Endothelial cell (in vitro differentiated cells): ENCODE measurements at regions not wholly inside any gene's neighbourhood (a gene's known extent, or its start where the extent isn't known, plus 50 kb on each side); places are given as distances from the start of the nearest gene placed in this dataset.

Source experiments
- DNase-seq: peaks from one replicate; pipeline ENCODE4 v3.0.0; 2021; ENCODE audit warnings: low spot score
- H3K27ac Mint-ChIP-seq: one replicate; pipeline ENCODE4 v1.8.0; 2021; ENCODE audit warnings: mixed read lengths, inconsistent platforms; ENCODE audit not compliant: unreplicated experiment
- H3K27me3 Mint-ChIP-seq: one replicate; pipeline ENCODE4 v1.8.0; 2021; ENCODE audit warnings: mild to moderate bottlenecking, moderate library complexity, mixed read lengths, inconsistent platforms; ENCODE audit not compliant: unreplicated experiment
- H3K36me3 Mint-ChIP-seq: one replicate; pipeline ENCODE4 v1.8.0; 2021; ENCODE audit warnings: mild to moderate bottlenecking, low read depth, mixed read lengths, inconsistent platforms; ENCODE audit not compliant: unreplicated experiment
- H3K4me1 Mint-ChIP-seq: one replicate; pipeline ENCODE4 v1.8.0; 2021; ENCODE audit warnings: mild to moderate bottlenecking, mixed read lengths, inconsistent platforms; ENCODE audit not compliant: unreplicated experiment
- H3K4me3 Mint-ChIP-seq: one replicate; pipeline ENCODE4 v1.8.0; 2021; ENCODE audit warnings: mild to moderate bottlenecking, mixed read lengths, inconsistent platforms; ENCODE audit not compliant: unreplicated experiment
- H3K9me3 Mint-ChIP-seq: one replicate; pipeline ENCODE4 v1.8.0; 2021; ENCODE audit warnings: mixed read lengths, inconsistent platforms; ENCODE audit not compliant: unreplicated experiment
- TF ChIP-seq, protein P1 (sequence below): fragments of 200-600 bp; sonication (generic); IDR thresholded peaks from one replicate; pipeline ENCODE4 v1.5.0; 2021; ENCODE audit warnings: antibody characterized with exemption; ENCODE audit not compliant: unreplicated experiment

DNA sequence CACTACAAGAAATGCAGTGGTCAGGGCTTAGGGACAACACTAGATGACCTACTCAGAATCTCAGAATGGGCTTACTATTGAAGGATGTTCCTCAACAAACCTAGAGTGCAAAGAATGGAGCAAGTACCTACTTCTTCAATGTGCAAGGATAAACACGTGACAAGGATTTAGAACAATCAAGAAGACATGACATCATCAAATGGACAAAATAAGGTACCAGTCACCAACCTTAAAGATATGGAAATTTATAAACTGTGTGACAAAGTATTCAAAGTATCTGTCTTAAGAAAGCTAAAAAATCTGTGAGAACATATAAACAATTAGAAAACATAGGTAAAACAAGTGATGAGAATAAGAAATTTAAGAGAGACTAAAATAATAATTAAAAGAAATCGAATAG lies 656.1 kb downstream of the ZWINT start:
- DNase-seq: no peak
- H3K27ac Mint-ChIP-seq: no peak overlapping the region
- no peaks in the 10 kb centered on the region for H3K27me3 Mint-ChIP-seq
- H3K4me3 Mint-ChIP-seq: no peak overlapping the region
- no peaks in the 10 kb centered on the region for H3K9me3 Mint-ChIP-seq
- no peaks in the 10 kb centered on the region for H3K36me3 Mint-ChIP-seq
- TF ChIP-seq, protein P1, sequence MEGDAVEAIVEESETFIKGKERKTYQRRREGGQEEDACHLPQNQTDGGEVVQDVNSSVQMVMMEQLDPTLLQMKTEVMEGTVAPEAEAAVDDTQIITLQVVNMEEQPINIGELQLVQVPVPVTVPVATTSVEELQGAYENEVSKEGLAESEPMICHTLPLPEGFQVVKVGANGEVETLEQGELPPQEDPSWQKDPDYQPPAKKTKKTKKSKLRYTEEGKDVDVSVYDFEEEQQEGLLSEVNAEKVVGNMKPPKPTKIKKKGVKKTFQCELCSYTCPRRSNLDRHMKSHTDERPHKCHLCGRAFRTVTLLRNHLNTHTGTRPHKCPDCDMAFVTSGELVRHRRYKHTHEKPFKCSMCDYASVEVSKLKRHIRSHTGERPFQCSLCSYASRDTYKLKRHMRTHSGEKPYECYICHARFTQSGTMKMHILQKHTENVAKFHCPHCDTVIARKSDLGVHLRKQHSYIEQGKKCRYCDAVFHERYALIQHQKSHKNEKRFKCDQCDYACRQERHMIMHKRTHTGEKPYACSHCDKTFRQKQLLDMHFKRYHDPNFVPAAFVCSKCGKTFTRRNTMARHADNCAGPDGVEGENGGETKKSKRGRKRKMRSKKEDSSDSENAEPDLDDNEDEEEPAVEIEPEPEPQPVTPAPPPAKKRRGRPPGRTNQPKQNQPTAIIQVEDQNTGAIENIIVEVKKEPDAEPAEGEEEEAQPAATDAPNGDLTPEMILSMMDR: no peak
- no peaks in the 10 kb centered on the region for H3K4me1 Mint-ChIP-seq

DNA sequence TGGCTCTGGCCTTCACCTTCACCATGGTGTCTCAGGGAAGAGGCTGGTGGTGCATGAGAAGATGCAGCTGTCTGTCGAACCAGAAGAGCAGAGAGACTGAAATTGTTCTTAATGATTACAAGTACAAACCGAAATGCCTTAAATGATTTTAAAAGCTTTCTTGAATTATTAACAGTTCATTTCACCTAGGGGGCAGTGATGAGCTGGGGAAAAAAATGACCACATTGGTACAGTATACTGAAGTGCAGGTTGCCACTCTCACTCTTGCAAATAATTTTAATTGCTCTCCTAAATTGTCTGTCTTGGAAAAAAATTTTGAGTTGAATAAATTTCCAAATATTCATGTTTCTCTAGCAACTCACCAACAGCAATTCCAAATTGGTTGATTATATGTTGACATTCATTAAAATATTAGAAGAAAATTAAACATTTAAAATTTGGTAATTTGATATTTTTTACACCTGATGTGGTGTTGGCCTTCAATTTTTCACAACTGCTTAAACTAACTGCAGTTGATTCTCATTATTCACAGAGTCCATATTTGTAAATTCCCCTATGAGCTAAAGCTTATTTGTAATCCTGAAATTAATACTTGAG lies 692.6 kb downstream of the ZWINT start:
- DNase-seq: peak; percentile 36
- TF ChIP-seq, protein P1: peak; percentile 73
- Mint-ChIP-seq H3K9me3 (no peaks in the 10 kb centered on the region), H3K27ac (no peak overlapping the region), H3K36me3 (no peaks in the 10 kb centered on the region), H3K27me3 (peaks cover 2% of the 10 kb centered on the region), H3K4me3 (no peak overlapping the region), H3K4me1 (no peaks in the 10 kb centered on the region)

DNA sequence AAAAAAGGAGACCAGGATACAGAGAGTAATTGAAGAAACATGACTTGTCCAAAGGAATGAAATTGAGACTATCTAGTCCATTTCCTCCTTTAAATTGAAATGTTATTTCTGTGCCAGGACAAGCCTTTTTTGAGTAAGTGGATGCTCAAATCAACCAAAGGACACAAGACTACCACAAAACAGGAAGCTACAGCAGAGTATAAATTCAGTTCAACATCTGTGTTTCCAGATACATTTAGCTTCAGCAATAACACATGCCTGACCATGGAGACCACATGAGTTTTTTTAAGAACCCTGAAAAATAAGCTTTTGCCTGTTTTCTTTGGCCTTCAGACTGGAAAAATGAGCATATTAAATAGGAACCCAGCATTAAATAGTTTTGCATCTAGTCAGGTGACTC lies 707.5 kb downstream of the ZWINT start:
- H3K9me3 Mint-ChIP-seq: no peaks in the 10 kb centered on the region
- TF ChIP-seq, protein P1: no peak
- no peak overlapping the region for H3K27ac Mint-ChIP-seq
- H3K4me3 Mint-ChIP-seq: no peak overlapping the region
- no peaks in the 10 kb centered on the region for H3K4me1 Mint-ChIP-seq
- H3K27me3 Mint-ChIP-seq: no peaks in the 10 kb centered on the region
- H3K36me3 Mint-ChIP-seq: no peaks in the 10 kb centered on the region
- no peak for DNase-seq

DNA sequence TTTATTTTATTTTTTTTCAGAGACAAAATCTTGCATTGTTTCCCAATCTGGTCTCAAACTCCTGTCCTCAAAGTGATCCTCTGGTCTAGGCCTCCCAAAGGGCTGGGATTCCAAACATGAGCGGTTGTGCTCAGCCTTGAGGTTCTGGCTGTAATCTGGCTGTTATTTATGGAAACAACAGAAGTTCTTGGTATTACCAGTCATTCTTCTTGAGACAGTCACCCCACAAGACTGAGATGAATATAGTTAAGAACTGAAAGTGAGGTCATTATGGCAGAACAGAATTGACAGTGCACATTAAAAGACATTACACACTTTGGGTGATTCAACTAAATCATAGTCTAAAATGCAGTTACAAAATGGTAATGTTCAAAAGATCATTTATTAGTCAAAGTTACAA lies 719.5 kb downstream of the ZWINT start:
- Mint-ChIP-seq H3K9me3 (no peaks in the 10 kb centered on the region), H3K36me3 (no peaks in the 10 kb centered on the region), H3K27me3 (no peaks in the 10 kb centered on the region), H3K4me1 (no peaks in the 10 kb centered on the region), H3K27ac (no peak overlapping the region), H3K4me3 (no peak overlapping the region)
- no peak for DNase-seq
- TF ChIP-seq, protein P1: no peak

DNA sequence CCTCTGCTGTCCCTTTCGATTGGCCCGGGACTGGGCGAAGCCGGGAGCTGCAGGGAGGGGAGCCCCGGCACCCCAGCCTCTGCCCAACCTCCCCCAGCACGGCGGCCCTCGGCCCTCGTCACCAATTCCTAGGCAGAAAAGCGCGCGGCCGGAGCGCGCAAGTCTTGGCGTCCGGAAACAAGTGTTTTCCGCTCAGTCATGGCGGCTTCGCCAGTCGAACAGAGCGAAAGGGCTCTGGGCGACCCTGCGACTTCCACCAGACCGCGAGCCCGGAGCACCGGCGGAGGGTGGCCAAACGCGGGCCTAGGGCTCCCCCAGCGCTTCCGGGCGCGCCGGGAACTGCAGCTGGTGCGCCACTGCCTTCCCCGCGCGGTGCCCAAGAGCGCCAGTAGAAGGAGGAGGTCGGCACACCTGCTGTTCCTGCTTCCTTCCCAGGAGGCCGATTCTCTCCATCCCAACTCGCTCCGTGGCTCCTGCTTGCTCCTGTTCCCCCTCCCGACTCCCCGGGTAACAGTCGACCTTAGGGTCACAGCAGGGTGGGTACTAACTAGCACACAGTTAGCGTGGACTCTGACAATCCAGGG lies 729.9 kb downstream of the ZWINT start:
- Mint-ChIP-seq H3K4me3 (peak overlapping the region; percentile 92), H3K4me1 (peaks cover 9% of the 10 kb centered on the region), H3K9me3 (no peaks in the 10 kb centered on the region), H3K36me3 (no peaks in the 10 kb centered on the region), H3K27ac (peak overlapping the region; percentile 34), H3K27me3 (peaks cover 13% of the 10 kb centered on the region)
- peak; percentile 88 for DNase-seq
- TF ChIP-seq, protein P1: peak; percentile 73
